Lung (tissue), 11 donors: ENCODE measurements at regions not wholly inside any gene's neighbourhood (a gene's known extent, or its start where the extent isn't known, plus 50 kb on each side); places are given as distances from the start of the nearest gene placed in this dataset.

Source experiments
- ATAC-seq: fragments of 200-7000 bp; cut with Tn5 transposase; one replicate; pipeline ENCODE4 v1.9.1; 2020; ENCODE audit warnings: moderate number of reproducible peaks; ENCODE audit not compliant: insufficient read depth, low FRiP score
- DNase-seq, 3 donors: peaks; one replicate each; pipeline ENCODE4 v3.0.0-alpha.2; 2013 to 2017
- H3K27ac ChIP-seq, 2 donors: one replicate each; pipeline ENCODE4 v1.5.1; 2013; ENCODE audit warnings: mild to moderate bottlenecking in 2 of 2, moderate library complexity in 2 of 2, control low read depth in 1 of 2, inconsistent platforms in 1 of 2, low read depth in 1 of 2, low read length in 1 of 2
- H3K27me3 ChIP-seq, 3 donors: one replicate each; pipeline ENCODE4 v1.5.1; 2013; ENCODE audit warnings: low read length in 2 of 3; ENCODE audit not compliant: control insufficient read depth in 3 of 3, insufficient read depth in 3 of 3
- H3K36me3 ChIP-seq, 4 donors: one replicate each; pipeline ENCODE4 v1.5.1; 2013; ENCODE audit warnings: low read length in 4 of 4, mild to moderate bottlenecking in 1 of 4, moderate library complexity in 1 of 4; ENCODE audit not compliant: control insufficient read depth in 4 of 4, insufficient read depth in 4 of 4
- H3K4me1 ChIP-seq, 5 donors: one replicate each; pipeline ENCODE4 v1.5.1; 2013; ENCODE audit warnings: low read length in 5 of 5, mild to moderate bottlenecking in 2 of 5, moderate library complexity in 1 of 5; ENCODE audit not compliant: control insufficient read depth in 5 of 5, insufficient read depth in 5 of 5
- H3K4me3 ChIP-seq: one replicate; pipeline ENCODE4 v1.5.1; 2013; ENCODE audit warnings: mild to moderate bottlenecking, control low read depth, moderate library complexity
- H3K9ac ChIP-seq, 2 donors: one replicate each; pipeline ENCODE4 v1.5.1; 2013; ENCODE audit warnings: low read length in 2 of 2, control low read depth in 1 of 2; ENCODE audit not compliant: insufficient read depth in 1 of 2
- H3K9me3 ChIP-seq, 4 donors: one replicate each; pipeline ENCODE4 v1.5.1; 2013; ENCODE audit warnings: low read length in 3 of 4, mild to moderate bottlenecking in 1 of 4, moderate library complexity in 1 of 4; ENCODE audit not compliant: control insufficient read depth in 4 of 4, insufficient read depth in 3 of 4
- CTCF ChIP-seq: IDR thresholded peaks from 2 replicates; pipeline ENCODE4 v1.5.1; 2012; ENCODE audit warnings: mild to moderate bottlenecking; ENCODE audit errors: control extremely low read depth, extremely low read depth
- WGBS, 2 donors: extraction: QIAGEN DNeasy Blood & Tissue Kit; methylation state at CpG; one replicate each; pipeline ENCODE4 v1.1.7; 2013; 5-methylcytosine and 5-hydroxymethylcytosine counted together
- donor health status: control.
- donor health status: control.
- donor health status: Bipolar disorder and iron deficiency.
- donor health status: healthy.
- donor health status: DM: yes; HTN: yes; CAD: no.

GRCh38 chr3:67286586-67286985 lies 288.5 kb downstream of the KBTBD8 start:
- no peak for DNase-seq
- H3K4me1 ChIP-seq = no peaks in the 10 kb centered on the region
- H3K36me3 ChIP-seq = no peaks in the 10 kb centered on the region
- H3K27ac ChIP-seq = no peak overlapping the region
- H3K27me3 ChIP-seq = no peaks in the 10 kb centered on the region
- TF ChIP-seq CTCF = no peak
- ATAC-seq = no peak
- 83 to 91% methylated on average over 2 of the region's 2 CpGs for WGBS, 2 donors
- no peak overlapping the region for H3K4me3 ChIP-seq
- H3K9me3 ChIP-seq = no peaks in the 10 kb centered on the region
- H3K9ac ChIP-seq = no peak overlapping the region

DNA sequence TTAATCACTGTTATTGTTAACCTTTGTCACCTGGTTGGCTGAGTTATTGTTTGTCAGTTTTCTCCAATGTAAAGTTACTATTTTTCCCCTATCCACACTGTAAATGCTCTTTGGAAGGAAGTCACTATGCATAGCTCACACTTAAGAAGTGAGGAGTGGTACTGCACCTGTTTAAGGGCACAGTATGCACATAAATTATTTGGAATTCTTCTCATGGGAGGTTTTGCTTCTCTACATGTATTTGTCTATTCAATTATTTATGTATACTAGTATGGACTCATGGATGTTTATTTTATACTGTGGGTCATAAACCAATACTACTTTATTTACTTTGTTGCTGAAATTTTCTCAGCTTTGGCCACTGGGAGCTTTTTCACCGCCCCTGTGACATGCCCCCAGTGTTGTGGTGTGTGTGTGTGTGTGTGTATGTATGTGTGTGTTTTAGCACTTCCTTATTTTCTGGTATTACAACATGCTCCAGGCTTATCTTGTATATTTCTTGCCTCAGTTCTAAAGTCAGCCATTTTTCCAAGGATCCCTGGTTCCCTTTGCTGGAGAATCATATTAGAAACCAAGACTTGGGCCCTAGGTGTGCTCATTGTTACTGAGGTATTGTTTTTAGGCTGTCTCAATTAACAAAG lies 290.5 kb downstream of the KBTBD8 start:
- no peaks in the 10 kb centered on the region for H3K36me3 ChIP-seq
- H3K4me3 ChIP-seq = no peak overlapping the region
- H3K9ac ChIP-seq = no peak overlapping the region
- peaks cover 0 to 5% (median 0%) of the 10 kb centered on the region in 5 donors for H3K4me1 ChIP-seq
- H3K27me3 ChIP-seq = no peaks in the 10 kb centered on the region
- WGBS, 2 donors = 39 to 43% methylated on average over 1 of the region's 1 CpG
- H3K9me3 ChIP-seq = no peaks in the 10 kb centered on the region
- H3K27ac ChIP-seq = no peak overlapping the region
- DNase-seq = no peak
- no peak for TF ChIP-seq CTCF
- ATAC-seq = no peak

- no peaks in the 10 kb centered on the region for H3K9me3 ChIP-seq
- H3K4me3 ChIP-seq = no peak overlapping the region
- no peaks in the 10 kb centered on the region for H3K27me3 ChIP-seq
- DNase-seq (no peak), ATAC-seq (no peak)
- TF ChIP-seq CTCF = no peak
- H3K27ac ChIP-seq = no peak overlapping the region
- no peak overlapping the region for H3K9ac ChIP-seq
- whole genome bisulfite sequencing, 2 donors = 79 to 92% methylated on average over 1 of the region's 1 CpG
- peaks cover 0 to 5% (median 0%) of the 10 kb centered on the region in 5 donors for H3K4me1 ChIP-seq
- H3K36me3 ChIP-seq = no peaks in the 10 kb centered on the region
Observed at GRCh38 chr3:67289626-67290025, 291.5 kb downstream of the KBTBD8 start.

- H3K27ac ChIP-seq = no peak overlapping the region
- WGBS, 2 donors = 78 to 80% methylated on average over 4 of the region's 4 CpGs
Observed at GRCh38 chr3:67290438-67290837, 292.3 kb downstream of the KBTBD8 start.

More at GRCh38 chr3:67290438-67290837, 292.3 kb downstream of the KBTBD8 start:
- Histone ChIP-seq H3K36me3 (no peaks in the 10 kb centered on the region), H3K9me3 (no peaks in the 10 kb centered on the region), H3K9ac (no peak overlapping the region), H3K4me3 (no peak overlapping the region), H3K4me1 (peaks cover 0 to 5% (median 0%) of the 10 kb centered on the region in 5 donors), H3K27me3 (no peaks in the 10 kb centered on the region)
- TF ChIP-seq CTCF = no peak
- DNase-seq (no peak), ATAC-seq (no peak)
